ENCODE measurements at regions not wholly inside any gene's neighbourhood (a gene's known extent, or its start where the extent isn't known, plus 50 kb on each side); places are given as distances from the start of the nearest gene placed in this dataset.

- DNase-seq: no peak
These were observed 202.1 kb downstream of the SEC23A start for GRCh38 chr14:38900887-38901286.

- no peak for DNase-seq
These were observed 215.3 kb downstream of the SEC23A start for GRCh38 chr14:38887696-38888095.

GRCh38 chr14:38884109-38884508 lies 218.9 kb downstream of the SEC23A start:
- DNase-seq: no peak

- no peak for DNase-seq
These were observed 219.9 kb downstream of the SEC23A start for GRCh38 chr14:38883127-38883526.

GRCh38 chr14:38882533-38882932 lies 220.5 kb downstream of the SEC23A start:
- DNase-seq: no peak

- DNase-seq: no peak
These were observed 222.2 kb downstream of the SEC23A start for GRCh38 chr14:38880643-38881524.

GRCh38 chr14:38877744-38878388 lies 225.2 kb downstream of the SEC23A start:
- DNase-seq: no peak

- DNase-seq: no peak
These were observed 228.3 kb downstream of the SEC23A start for GRCh38 chr14:38874721-38875120.

- DNase-seq: no peak
These were observed 229.0 kb downstream of the SEC23A start for GRCh38 chr14:38873941-38874612.

- no peak for DNase-seq
These were observed 232.7 kb downstream of the SEC23A start for GRCh38 chr14:38870296-38870836.

- no peak for DNase-seq
These were observed 234.4 kb downstream of the SEC23A start for GRCh38 chr14:38868399-38869290.

- DNase-seq: peak; percentile 19
These were observed 235.4 kb downstream of the SEC23A start for GRCh38 chr14:38867561-38868150.

- no peak for DNase-seq
These were observed 236.6 kb downstream of the SEC23A start for GRCh38 chr14:38866461-38866860.

GRCh38 chr14:38862366-38862765 lies 240.7 kb downstream of the SEC23A start:
- no peak for DNase-seq

GRCh38 chr14:38860530-38860929 lies 242.5 kb downstream of the SEC23A start:
- no peak for DNase-seq

- no peak for DNase-seq
These were observed 246.2 kb downstream of the SEC23A start for GRCh38 chr14:38856798-38857197.

GRCh38 chr14:38855513-38855912 lies 247.5 kb downstream of the SEC23A start:
- DNase-seq: no peak

GRCh38 chr14:38851111-38851510 lies 251.9 kb downstream of the SEC23A start:
- no peak for DNase-seq

GRCh38 chr14:38850664-38851063 lies 252.4 kb downstream of the SEC23A start:
- no peak for DNase-seq

- DNase-seq: no peak
These were observed 254.6 kb downstream of the SEC23A start for GRCh38 chr14:38848243-38848935.

- no peak for DNase-seq
These were observed 255.9 kb downstream of the SEC23A start for GRCh38 chr14:38847161-38847560.

Measured in T1000 (cell line).